ENCODE measurements at regions not wholly inside any gene's neighbourhood (a gene's known extent, or its start where the extent isn't known, plus 50 kb on each side); places are given as distances from the start of the nearest gene placed in this dataset.

GRCh38 chr3:35187908-35188307, 451.4 kb upstream of the ARPP21 start:
- H3K4me1 ChIP-seq: peaks cover 0 to 6% (median 0%) of the 10 kb centered on the region in 3 donors
- H3K36me3 ChIP-seq: no peaks in the 10 kb centered on the region
- H3K27me3 ChIP-seq: no peaks in the 10 kb centered on the region
- peaks cover 0 to 4% (median 0%) of the 10 kb centered on the region in 3 donors for H3K9me3 ChIP-seq
- intact Hi-C loops (cut with DNase I): no loop called here
- H3K4me3 ChIP-seq: no peak overlapping the region
- 61 to 75% methylated on average over 1 of the region's 1 CpG for WGBS, 2 donors
- H3K27ac ChIP-seq: no peak overlapping the region
- no peak for TF ChIP-seq POLR2A (IDR thresholded peaks at IDR 0.05)
- no peak for DNase-seq

GRCh38 chr3:35194666-35195065, 444.7 kb upstream of the ARPP21 start:
- H3K4me3 ChIP-seq: no peak overlapping the region
- H3K4me1 ChIP-seq: peaks cover 0 to 4% (median 0%) of the 10 kb centered on the region in 3 donors
- no peaks in the 10 kb centered on the region for H3K9me3 ChIP-seq
- DNase-seq: no peak
- no peaks in the 10 kb centered on the region for H3K27me3 ChIP-seq
- intact Hi-C loops (cut with DNase I): no loop called here
- no peak for TF ChIP-seq CTCF (IDR thresholded peaks at IDR 0.05)
- TF ChIP-seq POLR2A (IDR thresholded peaks at IDR 0.05): no peak
- no peaks in the 10 kb centered on the region for H3K36me3 ChIP-seq
- WGBS, 2 donors: 63 to 70% methylated on average over 1 of the region's 1 CpG
- H3K27ac ChIP-seq: no peak overlapping the region

GRCh38 chr3:35198857-35199256, 440.5 kb upstream of the ARPP21 start:
- no peaks in the 10 kb centered on the region for H3K9me3 ChIP-seq
- H3K4me3 ChIP-seq: no peak overlapping the region
- H3K27me3 ChIP-seq: no peaks in the 10 kb centered on the region
- WGBS, 2 donors: 81 to 88% methylated on average over 3 of the region's 3 CpGs
- H3K36me3 ChIP-seq: no peaks in the 10 kb centered on the region
- no peak for DNase-seq
- intact Hi-C loops (cut with DNase I): no loop called here
- H3K27ac ChIP-seq: no peak overlapping the region
- H3K4me1 ChIP-seq: no peaks in the 10 kb centered on the region
- no peak for TF ChIP-seq POLR2A (IDR thresholded peaks at IDR 0.05)
- TF ChIP-seq CTCF (IDR thresholded peaks at IDR 0.05): no peak

GRCh38 chr3:35200056-35200455, 439.3 kb upstream of the ARPP21 start:
- no peaks in the 10 kb centered on the region for H3K27me3 ChIP-seq
- TF ChIP-seq CTCF (IDR thresholded peaks at IDR 0.05) (no peak), POLR2A (IDR thresholded peaks at IDR 0.05) (no peak)
- H3K4me1 ChIP-seq: no peaks in the 10 kb centered on the region
- no peaks in the 10 kb centered on the region for H3K9me3 ChIP-seq
- no peak for DNase-seq
- intact Hi-C loops (cut with DNase I): no loop called here
- H3K36me3 ChIP-seq: no peaks in the 10 kb centered on the region
- H3K4me3 ChIP-seq: no peak overlapping the region
- H3K27ac ChIP-seq: no peak overlapping the region

- H3K4me1 ChIP-seq: no peaks in the 10 kb centered on the region
- H3K27me3 ChIP-seq: no peaks in the 10 kb centered on the region
- DNase-seq: no peak
- H3K4me3 ChIP-seq: no peak overlapping the region
- H3K9me3 ChIP-seq: no peaks in the 10 kb centered on the region
- TF ChIP-seq CTCF (IDR thresholded peaks at IDR 0.05): no peak
- no peak for TF ChIP-seq POLR2A (IDR thresholded peaks at IDR 0.05)
- no peaks in the 10 kb centered on the region for H3K36me3 ChIP-seq
- intact Hi-C loops (cut with DNase I): no loop called here
- H3K27ac ChIP-seq: no peak overlapping the region
- WGBS, 2 donors: 78 to 80% methylated on average over 1 to 2 of the region's 2 CpGs
Measured at GRCh38 chr3:35201211-35201610, 438.1 kb upstream of the ARPP21 start.

All from esophagus squamous epithelium (tissue), 5 donors.